ENCODE measurements at regions not wholly inside any gene's neighbourhood (a gene's known extent, or its start where the extent isn't known, plus 50 kb on each side); places are given as distances from the start of the nearest gene placed in this dataset.

GRCh38 chr13:62598708-62599107, 1183.1 kb upstream of the PCDH20 start:
- Mint-ChIP-seq H3K9me3 (no peaks in the 10 kb centered on the region), H3K4me3 (no peak overlapping the region), H3K27me3 (ENCODE audit: low read depth, poor library complexity) (no peaks in the 10 kb centered on the region), H3K4me1 (no peaks in the 10 kb centered on the region), H3K36me3 (ENCODE audit: low read depth) (no peaks in the 10 kb centered on the region), H3K27ac (no peak overlapping the region)
- no peak for DNase-seq
- TF ChIP-seq, protein P1, sequence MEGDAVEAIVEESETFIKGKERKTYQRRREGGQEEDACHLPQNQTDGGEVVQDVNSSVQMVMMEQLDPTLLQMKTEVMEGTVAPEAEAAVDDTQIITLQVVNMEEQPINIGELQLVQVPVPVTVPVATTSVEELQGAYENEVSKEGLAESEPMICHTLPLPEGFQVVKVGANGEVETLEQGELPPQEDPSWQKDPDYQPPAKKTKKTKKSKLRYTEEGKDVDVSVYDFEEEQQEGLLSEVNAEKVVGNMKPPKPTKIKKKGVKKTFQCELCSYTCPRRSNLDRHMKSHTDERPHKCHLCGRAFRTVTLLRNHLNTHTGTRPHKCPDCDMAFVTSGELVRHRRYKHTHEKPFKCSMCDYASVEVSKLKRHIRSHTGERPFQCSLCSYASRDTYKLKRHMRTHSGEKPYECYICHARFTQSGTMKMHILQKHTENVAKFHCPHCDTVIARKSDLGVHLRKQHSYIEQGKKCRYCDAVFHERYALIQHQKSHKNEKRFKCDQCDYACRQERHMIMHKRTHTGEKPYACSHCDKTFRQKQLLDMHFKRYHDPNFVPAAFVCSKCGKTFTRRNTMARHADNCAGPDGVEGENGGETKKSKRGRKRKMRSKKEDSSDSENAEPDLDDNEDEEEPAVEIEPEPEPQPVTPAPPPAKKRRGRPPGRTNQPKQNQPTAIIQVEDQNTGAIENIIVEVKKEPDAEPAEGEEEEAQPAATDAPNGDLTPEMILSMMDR (IDR thresholded peaks at IDR 0.05) = no peak

DNA sequence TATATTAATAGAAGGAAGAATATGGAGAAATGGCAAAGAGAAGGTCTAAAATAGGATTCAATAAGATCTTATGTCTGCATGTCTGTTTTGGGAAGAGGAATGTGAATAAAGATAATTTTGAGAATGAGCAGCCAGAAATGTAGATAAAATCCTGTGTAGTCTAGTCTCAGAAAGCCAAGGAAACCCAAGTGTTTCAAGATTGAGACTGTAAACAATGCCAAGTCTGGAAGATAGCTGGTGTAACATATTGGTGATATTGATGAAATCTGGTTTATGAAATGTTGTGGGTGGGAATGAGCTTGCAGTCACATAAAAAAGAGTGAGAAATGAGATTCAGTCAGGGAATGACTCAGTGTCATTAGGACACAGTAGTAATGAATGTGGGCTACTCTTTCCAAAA, 1180.3 kb upstream of the PCDH20 start:
- no peaks in the 10 kb centered on the region for H3K36me3 Mint-ChIP-seq (ENCODE audit: low read depth)
- TF ChIP-seq, protein P1 (IDR thresholded peaks at IDR 0.05) = no peak
- H3K27me3 Mint-ChIP-seq (ENCODE audit: low read depth, poor library complexity) = no peaks in the 10 kb centered on the region
- H3K4me3 Mint-ChIP-seq = no peak overlapping the region
- no peaks in the 10 kb centered on the region for H3K4me1 Mint-ChIP-seq
- H3K27ac Mint-ChIP-seq = no peak overlapping the region
- no peak for DNase-seq
- H3K9me3 Mint-ChIP-seq = no peaks in the 10 kb centered on the region

- TF ChIP-seq, protein P1 (IDR thresholded peaks at IDR 0.05) = no peak
- Mint-ChIP-seq H3K36me3 (ENCODE audit: low read depth) (no peaks in the 10 kb centered on the region), H3K9me3 (no peaks in the 10 kb centered on the region), H3K4me3 (no peak overlapping the region), H3K4me1 (no peaks in the 10 kb centered on the region), H3K27me3 (ENCODE audit: low read depth, poor library complexity) (no peaks in the 10 kb centered on the region), H3K27ac (no peak overlapping the region)
- DNase-seq = no peak
Observed at GRCh38 chr13:62593804-62594203, 1178.2 kb upstream of the PCDH20 start.

DNA sequence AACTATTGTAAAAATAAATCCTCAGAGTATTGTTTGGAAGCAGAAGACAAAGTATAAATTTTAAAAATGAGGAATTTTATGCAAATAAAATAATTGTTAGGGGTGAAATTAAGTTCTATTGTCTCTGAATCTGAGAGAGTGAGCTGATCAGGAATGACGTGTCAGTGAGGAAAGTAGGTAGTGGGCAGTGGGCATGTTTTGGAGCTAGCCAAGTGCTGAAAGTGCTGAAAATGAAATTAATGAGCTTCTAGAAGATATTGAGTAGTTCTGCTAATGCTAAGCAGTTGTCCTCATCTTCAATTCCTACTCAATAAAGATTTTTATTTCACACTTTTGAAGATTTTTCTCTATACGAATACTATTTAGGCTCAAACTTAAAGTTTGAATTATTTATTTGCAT, 1167.8 kb upstream of the PCDH20 start:
- no peaks in the 10 kb centered on the region for H3K36me3 Mint-ChIP-seq (ENCODE audit: low read depth)
- no peak overlapping the region for H3K27ac Mint-ChIP-seq
- no peaks in the 10 kb centered on the region for H3K4me1 Mint-ChIP-seq
- DNase-seq = no peak
- no peaks in the 10 kb centered on the region for H3K27me3 Mint-ChIP-seq (ENCODE audit: low read depth, poor library complexity)
- no peaks in the 10 kb centered on the region for H3K9me3 Mint-ChIP-seq
- TF ChIP-seq, protein P1 (IDR thresholded peaks at IDR 0.05) = no peak
- H3K4me3 Mint-ChIP-seq = no peak overlapping the region

DNA sequence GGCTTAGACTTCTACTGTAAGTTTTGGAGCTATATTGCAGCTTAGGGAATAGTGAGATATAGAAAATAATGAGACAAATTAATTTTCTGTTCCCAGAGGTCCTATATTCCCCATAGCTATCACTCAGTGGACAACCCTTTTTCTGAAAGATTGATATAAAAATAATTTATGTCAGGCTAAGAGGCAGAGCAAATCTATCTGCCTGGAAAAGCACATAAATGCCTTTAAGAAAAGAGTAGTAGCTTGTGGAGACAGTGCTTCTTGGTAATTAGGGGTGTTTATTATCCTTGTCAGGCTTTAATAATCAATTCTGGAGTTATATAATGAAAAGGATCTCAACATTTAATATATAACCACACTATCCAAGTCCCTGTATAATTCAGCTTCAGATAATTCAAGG, 1162.8 kb upstream of the PCDH20 start:
- no peaks in the 10 kb centered on the region for H3K4me1 Mint-ChIP-seq
- no peak for DNase-seq
- H3K27me3 Mint-ChIP-seq (ENCODE audit: low read depth, poor library complexity) = no peaks in the 10 kb centered on the region
- TF ChIP-seq, protein P1 (IDR thresholded peaks at IDR 0.05) = no peak
- no peaks in the 10 kb centered on the region for H3K36me3 Mint-ChIP-seq (ENCODE audit: low read depth)
- no peak overlapping the region for H3K4me3 Mint-ChIP-seq
- H3K9me3 Mint-ChIP-seq = no peaks in the 10 kb centered on the region
- no peak overlapping the region for H3K27ac Mint-ChIP-seq

DNA sequence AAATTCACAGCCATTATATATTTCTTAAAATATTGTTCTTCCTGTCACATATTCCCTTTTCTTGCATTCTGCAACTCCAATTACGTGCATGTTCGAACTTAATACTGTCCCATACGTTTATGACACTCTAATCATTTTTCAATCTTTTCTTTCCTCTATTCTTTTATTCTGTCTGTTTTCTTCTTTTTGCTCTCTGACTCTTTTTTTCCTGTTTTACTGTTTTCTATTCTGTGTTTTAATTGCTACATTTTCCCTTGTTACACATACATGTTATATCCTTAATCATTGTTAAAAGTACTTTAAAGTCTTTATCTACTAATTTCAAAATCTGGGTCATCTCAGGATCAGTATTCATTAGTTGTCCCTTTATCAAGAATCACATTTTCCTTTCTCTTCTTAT, 1149.1 kb upstream of the PCDH20 start:
- no peaks in the 10 kb centered on the region for H3K9me3 Mint-ChIP-seq
- no peaks in the 10 kb centered on the region for H3K36me3 Mint-ChIP-seq (ENCODE audit: low read depth)
- TF ChIP-seq, protein P1 (IDR thresholded peaks at IDR 0.05) = no peak
- H3K4me1 Mint-ChIP-seq = no peaks in the 10 kb centered on the region
- H3K27me3 Mint-ChIP-seq (ENCODE audit: low read depth, poor library complexity) = no peaks in the 10 kb centered on the region
- DNase-seq = no peak
- H3K4me3 Mint-ChIP-seq = no peak overlapping the region
- no peak overlapping the region for H3K27ac Mint-ChIP-seq
